HG03460 (cell line): ENCODE measurements at regions not wholly inside any gene's neighbourhood (a gene's known extent, or its start where the extent isn't known, plus 50 kb on each side); places are given as distances from the start of the nearest gene placed in this dataset.

Source experiments
- ATAC-seq: cut with Tn5 transposase; IDR thresholded peaks from one replicate; pipeline ENCODE4 v1.9.1; 2021; ENCODE audit not compliant: unreplicated experiment

- ATAC-seq = no peak
Observed at GRCh38 chr12:132439333-132439904, 50.5 kb upstream of the FBRSL1 start.

DNA sequence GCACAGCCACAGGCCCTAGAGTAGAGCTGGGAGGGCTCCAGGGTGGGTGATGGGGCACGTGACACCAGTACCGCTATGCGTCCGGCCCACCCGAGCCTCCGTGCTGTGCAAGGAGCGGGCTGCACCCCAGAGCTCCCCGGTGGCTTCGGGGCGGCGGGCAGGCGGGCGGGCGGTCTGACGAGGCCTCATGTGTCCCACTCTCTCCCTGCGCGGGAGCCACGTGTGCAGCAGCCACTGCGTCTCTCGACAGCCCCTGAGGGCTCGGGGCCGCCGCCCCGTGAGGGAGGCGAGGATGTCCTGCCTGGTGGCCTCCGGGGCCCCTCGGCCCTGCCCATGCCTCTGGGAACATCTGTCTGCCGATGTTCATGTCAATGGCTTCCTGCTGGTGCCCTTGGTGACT lies 51.2 kb upstream of the FBRSL1 start:
- ATAC-seq = no peak

DNA sequence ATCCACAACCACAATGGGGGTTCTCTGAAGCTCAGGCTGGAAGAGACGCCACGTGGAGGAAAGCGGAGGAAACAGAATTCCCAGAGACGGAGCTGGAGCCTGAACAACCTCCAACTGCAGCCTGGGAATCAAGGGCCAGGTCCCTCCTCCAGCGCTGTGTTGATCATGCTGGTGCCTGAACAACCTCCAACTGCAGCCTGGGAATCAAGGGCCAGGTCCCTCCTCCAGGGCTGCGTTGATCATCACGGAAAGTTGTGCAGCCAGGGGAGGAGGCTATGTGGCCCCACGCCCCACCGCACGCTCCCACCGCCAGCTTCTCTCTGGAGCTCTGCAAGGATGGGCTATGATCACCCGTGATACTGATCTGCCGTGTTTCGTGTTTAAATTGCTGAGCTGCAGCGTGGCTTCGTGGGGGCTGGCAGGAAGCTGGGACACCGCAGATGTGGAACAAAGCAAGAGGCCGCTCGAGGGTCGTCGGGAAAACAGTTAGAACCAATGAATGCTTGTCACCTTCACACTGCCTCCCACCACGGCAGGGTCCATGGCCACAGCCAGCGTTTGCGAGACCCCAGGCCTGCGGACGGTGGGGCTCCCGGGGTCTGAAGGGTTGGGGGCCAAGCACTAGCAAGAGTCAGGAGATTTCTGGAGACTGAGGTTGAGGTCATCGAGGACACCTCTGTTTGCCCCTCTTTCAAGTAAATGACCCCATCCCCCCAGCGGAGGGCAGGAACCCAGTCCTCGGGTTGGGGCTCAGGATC lies 51.8 kb upstream of the FBRSL1 start:
- ATAC-seq = no peak

DNA sequence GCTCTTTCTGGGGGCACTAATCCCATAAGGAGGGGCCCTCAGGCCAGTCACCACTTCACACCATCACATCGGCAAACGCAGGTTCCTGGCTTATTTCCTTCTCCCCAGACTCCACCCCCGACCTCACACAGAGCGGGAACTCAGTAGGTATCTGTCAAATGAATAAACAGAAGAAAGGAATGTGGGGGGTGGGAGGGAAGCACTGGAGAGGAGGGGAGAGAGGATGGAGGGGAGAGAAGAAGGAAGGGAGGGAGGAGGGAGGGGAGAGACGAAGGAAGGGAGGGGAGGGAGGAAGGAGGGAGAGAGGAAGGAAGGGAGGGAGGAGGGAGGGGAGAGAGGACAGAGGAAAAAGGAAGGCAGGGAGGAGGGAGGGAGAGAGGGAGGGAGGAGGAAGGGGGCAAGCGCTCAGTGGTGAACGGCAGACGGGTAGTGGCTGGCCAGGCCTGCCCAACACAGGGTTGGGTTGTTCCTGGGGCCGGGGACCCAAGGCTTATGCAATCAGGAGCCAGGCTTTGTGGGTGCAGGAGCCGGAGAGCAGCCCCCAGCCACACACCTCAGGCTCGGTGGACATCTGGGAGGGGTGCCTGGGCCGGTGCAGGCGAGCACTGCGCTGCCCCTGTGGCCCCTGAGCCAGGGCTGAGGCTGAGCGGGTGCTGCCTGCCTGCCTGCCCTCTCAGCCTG lies 52.6 kb upstream of the FBRSL1 start:
- no peak for ATAC-seq

DNA sequence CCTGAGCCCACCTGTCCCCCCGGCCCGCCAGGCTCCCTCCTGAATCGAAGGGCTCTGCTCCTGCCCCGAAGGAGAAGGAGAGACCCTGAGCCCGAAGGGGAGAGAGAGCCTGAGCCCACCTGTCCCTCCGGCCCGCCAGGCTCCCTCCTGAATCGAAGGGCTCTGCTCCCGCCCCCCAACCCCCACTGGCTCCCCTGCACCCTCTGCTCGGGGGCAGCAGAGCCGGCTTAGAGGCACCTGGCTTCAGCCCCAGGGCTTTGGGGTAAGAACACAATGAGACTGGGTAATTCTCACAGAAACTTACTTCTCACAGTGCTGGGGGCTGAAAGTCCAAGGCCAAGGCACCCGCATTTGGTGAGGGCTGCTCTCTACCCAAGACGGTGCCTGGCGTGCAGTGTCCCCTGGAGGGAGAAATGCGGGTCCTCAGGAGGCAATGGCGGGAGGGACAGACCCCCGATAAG lies 53.1 kb upstream of the FBRSL1 start:
- ATAC-seq = no peak

DNA sequence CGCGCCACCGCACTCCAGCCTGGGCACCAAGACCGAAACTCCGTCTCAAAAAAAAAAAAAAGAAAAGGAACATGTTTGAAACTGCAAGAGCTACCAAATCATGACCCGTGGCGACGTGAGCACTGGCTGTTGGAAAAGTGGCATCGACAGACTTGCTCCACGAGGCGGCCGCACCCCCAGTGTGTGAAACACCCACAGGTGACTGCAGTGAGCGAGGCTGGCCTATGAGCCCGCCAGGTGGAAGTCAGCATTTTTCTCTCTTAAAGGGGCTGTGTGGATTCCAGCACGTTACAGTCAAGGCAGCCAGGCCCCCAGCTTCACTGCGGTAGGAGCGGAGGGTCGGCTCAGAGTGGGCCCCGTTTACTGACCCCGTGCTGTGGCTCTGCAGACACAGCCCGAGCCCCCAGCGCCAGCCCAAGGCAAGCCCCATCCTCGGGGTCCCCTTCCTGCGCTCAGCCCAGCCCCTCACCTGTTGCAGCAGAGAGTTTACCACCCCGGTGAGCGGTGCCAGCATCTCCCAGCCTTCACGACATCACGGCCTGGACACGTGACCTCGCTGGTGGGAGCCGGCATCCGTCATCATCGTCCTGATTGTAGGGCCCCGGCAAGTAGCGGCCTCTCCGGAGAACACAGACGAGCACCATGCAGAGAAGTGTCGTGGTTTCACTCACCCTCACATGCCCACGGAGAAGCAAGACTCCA lies 54.3 kb upstream of the FBRSL1 start:
- ATAC-seq = no peak

- ATAC-seq = no peak
Observed at GRCh38 chr12:132433641-132434395, 56.1 kb upstream of the FBRSL1 start.

- no peak for ATAC-seq
Observed at GRCh38 chr12:132432721-132433577, 57.0 kb upstream of the FBRSL1 start.

DNA sequence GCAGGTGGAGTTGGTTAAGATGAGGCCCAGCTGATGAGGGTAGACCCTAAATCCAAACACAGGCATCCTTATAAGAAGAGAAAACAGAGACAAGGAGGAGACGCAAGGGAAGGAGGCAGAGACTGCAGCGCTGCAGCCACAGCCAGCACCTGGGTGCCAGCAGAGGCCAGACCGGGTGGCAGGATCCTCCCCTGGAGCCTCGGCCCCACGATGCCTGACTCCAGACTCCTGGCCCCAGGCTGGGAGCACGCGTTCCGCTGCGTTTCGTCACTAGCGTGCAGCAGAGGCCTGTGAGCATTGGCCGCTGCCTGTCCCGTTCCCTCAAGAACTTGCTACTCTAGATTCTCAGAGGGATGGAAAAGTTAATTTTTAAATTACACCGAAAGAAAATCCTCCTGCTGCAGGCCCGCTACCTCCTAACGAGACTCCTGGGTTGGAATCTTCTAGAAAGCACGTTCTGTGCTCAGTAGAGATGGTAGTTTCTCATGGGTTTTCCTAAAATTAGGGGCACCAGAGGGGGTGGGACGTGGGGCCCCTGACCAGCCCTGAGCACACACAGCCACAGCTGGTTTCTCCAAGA lies 57.7 kb upstream of the FBRSL1 start:
- ATAC-seq = no peak

- no peak for ATAC-seq
Observed at GRCh38 chr12:132430838-132431774, 58.8 kb upstream of the FBRSL1 start.

- ATAC-seq = peak; percentile 74
Observed at GRCh38 chr12:132429946-132430643, 59.9 kb upstream of the FBRSL1 start.

DNA sequence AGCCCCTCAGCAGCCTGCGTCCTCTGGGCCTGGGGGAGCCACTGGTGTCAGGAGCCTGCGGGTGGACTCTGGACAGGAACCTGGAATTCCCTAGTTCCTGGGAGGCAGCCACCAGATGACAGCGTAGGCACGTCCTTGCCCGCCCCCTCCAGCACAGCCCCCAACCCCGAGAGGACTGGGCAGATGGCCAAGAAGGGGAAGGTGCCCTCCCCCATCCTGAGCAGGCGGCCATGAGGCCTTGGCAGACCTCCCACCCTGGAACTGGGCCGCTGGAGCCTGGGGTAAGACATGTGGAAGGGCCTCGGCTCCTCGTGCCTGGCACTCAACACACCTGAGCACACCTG lies 60.4 kb upstream of the FBRSL1 start:
- ATAC-seq = no peak

DNA sequence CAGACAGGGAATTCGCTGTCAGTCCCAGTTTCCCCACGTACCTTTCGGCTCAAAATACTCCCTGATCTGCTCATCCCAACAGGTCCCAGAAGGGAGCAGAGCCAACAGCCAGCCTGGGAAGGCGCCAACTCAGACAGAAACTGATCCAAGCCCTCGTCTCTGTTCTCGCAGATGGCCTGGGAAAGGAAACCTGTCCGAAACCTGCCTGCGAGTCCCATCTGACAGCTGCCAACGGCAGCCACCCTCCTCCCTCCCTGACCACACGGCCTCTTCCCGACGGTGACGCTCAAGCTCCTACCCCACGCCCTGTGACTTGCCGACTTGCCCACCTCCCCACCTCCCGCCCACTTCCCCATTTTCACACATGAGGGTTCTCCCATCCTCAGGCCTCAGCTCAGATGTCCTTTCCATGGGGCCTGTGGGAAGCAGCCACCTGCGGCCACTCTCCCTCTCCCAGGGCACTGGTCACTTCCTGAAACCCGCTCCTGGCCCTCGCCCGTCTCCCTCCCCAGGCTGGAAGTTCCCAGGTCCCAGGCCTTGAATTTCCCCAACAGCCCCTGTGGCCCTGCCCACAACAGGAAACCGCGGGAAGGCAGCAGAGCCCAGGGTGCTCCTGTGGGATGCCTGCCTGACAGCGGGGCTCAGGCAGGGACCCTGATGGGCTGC lies 60.9 kb upstream of the FBRSL1 start:
- no peak for ATAC-seq

DNA sequence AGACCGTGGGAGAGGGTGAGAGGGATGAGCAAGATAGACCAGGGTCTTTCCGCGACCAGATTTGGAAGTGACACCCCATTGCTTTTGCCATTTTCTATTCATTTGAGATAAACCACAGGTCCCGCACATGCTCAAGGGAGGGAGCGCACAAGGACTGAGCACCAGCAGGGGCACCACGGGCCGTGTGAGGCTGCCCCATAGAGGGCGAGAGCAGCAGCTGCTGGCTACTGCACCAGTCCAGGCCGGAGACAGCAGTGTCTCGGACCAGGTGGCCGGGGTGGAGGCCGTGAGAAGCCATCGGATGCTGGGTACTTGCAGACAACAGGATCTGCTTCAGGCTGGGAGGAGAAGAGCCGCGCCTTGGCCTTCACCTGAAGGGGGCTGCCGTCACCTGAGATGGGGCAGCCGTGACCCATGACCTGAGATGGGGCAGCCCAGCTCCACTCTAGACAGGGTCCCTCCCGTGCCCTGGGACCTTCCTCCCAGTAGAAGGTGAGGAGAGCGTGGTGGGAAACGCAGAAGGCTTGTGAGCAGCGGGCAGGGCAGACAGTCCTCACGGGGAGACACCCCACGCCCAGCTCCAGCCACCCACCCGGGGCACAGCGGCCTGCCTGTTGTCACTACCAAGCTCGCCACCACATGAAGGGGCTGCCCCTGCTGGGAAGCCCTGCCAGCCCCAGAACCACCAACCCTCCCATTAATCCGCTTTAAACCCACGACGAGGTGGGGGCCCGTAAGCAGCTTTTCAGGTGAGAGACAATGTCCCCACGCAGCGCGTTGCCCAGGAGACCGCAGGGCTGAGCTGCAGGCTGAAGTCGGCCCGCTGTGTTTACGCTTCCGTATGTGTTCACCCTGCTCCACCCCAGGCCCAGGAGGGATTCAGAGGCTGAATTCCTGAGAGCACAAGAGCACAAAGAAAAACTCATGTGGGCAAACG lies 61.7 kb upstream of the FBRSL1 start:
- no peak for ATAC-seq

DNA sequence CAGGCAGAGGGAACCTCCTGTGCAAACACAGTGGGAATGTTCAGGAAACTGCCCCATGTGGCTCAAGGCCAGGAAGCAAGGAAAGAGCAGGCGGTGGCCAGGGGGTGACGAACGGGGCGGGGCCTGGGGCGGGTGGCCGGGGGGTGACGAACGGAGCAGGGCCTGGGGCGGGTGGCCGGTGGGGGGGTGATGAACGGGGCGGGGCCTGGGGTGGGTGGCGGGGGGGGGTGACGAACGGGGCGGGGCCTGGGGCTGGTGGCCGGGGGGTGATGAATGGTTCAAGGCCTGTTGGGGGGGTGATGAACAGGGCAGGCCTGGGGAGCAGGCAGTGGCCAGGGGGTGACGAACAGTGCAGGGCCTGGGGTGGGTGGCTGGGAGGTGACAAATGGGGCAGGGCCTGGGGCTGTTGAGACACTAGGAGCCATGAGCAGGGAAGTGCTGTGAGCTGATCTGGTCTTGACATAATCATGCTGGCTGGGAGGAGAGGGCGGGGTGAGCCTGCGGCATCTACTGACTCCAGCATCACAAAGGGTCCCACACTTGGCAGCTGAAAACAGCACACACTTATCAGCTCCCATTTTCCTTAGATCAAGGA lies 62.7 kb upstream of the FBRSL1 start:
- no peak for ATAC-seq
